ENCODE measurements at regions not wholly inside any gene's neighbourhood (a gene's known extent, or its start where the extent isn't known, plus 50 kb on each side); places are given as distances from the start of the nearest gene placed in this dataset.

DNA sequence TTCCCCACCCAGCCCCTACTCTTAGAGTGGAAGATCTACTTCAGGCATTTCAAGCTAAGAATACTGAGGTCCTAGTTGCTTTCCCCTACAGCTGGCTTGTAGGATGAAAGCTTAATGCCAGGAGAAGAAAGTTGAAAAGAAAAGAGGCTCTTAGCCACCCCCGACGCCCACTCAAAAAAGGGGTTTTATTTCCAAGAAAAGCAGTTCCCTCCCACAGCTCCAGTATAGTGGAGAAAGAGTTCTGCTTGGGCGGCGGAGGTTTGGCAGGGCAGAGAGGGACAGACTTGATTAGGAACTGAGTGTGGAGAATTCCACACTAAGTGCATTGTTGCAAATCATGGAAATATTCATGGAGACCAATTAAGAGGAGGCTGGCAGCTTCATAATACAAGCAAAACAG is 470.9 kb downstream of the ETS1 start:
- Mint-ChIP-seq H3K4me3 (ENCODE audit: unreplicated experiment) (no peak overlapping the region), H3K36me3 (ENCODE audit: low read depth) (peaks cover 6% of the 10 kb centered on the region), H3K27ac (ENCODE audit: unreplicated experiment) (no peak overlapping the region), H3K4me1 (ENCODE audit: low read depth) (peaks cover 12% of the 10 kb centered on the region), H3K27me3 (ENCODE audit: low read depth) (no peaks in the 10 kb centered on the region), H3K9me3 (ENCODE audit: low read depth) (peaks cover 12% of the 10 kb centered on the region)
- no peak for DNase-seq (ENCODE audit: low spot score)
- TF ChIP-seq, protein P1, sequence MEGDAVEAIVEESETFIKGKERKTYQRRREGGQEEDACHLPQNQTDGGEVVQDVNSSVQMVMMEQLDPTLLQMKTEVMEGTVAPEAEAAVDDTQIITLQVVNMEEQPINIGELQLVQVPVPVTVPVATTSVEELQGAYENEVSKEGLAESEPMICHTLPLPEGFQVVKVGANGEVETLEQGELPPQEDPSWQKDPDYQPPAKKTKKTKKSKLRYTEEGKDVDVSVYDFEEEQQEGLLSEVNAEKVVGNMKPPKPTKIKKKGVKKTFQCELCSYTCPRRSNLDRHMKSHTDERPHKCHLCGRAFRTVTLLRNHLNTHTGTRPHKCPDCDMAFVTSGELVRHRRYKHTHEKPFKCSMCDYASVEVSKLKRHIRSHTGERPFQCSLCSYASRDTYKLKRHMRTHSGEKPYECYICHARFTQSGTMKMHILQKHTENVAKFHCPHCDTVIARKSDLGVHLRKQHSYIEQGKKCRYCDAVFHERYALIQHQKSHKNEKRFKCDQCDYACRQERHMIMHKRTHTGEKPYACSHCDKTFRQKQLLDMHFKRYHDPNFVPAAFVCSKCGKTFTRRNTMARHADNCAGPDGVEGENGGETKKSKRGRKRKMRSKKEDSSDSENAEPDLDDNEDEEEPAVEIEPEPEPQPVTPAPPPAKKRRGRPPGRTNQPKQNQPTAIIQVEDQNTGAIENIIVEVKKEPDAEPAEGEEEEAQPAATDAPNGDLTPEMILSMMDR (IDR thresholded peaks at IDR 0.05), result no peak

DNA sequence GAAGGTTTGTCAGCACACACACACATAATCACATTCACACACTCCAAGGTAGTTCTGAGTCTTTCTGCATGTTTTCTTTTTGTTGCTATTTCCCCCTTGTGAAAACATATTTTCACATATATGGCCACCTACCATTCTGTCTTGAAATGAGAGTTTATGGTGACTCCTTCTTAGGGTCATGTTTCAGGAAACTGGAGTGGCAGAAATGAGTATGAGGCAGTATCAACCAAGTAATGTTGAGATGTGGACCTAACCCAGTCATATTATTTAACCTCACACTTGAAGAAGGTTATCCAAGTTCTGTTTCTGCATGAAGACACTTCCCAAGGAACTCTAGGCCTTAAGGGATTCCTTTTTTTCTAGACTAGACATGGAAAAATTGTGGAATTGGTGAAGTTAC is 481.4 kb downstream of the ETS1 start:
- Mint-ChIP-seq H3K4me1 (ENCODE audit: low read depth) (no peaks in the 10 kb centered on the region), H3K9me3 (ENCODE audit: low read depth) (peaks cover 17% of the 10 kb centered on the region), H3K27ac (ENCODE audit: unreplicated experiment) (no peak overlapping the region), H3K4me3 (ENCODE audit: unreplicated experiment) (no peak overlapping the region), H3K36me3 (ENCODE audit: low read depth) (peaks cover 9% of the 10 kb centered on the region), H3K27me3 (ENCODE audit: low read depth) (no peaks in the 10 kb centered on the region)
- TF ChIP-seq, protein P1 (IDR thresholded peaks at IDR 0.05), result no peak
- no peak for DNase-seq (ENCODE audit: low spot score)

DNA sequence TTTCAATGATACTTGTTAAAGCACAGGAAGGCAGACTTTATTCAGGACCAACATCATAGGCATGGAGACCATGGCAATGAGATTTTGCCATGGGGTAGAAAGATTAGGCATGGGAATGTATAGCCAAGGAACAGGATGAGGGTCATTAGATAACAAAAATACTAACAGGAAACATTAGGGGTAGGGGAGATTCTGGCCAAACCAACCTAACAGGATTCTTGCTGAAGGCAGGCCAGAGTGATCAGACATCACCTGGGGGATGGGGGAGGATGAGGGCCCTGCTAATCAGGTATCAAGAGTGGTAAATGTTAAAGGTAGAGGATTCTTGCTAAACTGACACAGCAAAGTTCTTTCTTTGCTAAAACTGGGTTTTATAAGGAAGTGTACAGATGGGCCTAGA is 481.8 kb downstream of the ETS1 start:
- TF ChIP-seq, protein P1 (IDR thresholded peaks at IDR 0.05), result no peak
- peaks cover 9% of the 10 kb centered on the region for H3K36me3 Mint-ChIP-seq (ENCODE audit: low read depth)
- DNase-seq (ENCODE audit: low spot score), result no peak
- no peaks in the 10 kb centered on the region for H3K4me1 Mint-ChIP-seq (ENCODE audit: low read depth)
- H3K27ac Mint-ChIP-seq (ENCODE audit: unreplicated experiment), result no peak overlapping the region
- H3K4me3 Mint-ChIP-seq (ENCODE audit: unreplicated experiment), result no peak overlapping the region
- no peaks in the 10 kb centered on the region for H3K27me3 Mint-ChIP-seq (ENCODE audit: low read depth)
- peaks cover 17% of the 10 kb centered on the region for H3K9me3 Mint-ChIP-seq (ENCODE audit: low read depth)

DNA sequence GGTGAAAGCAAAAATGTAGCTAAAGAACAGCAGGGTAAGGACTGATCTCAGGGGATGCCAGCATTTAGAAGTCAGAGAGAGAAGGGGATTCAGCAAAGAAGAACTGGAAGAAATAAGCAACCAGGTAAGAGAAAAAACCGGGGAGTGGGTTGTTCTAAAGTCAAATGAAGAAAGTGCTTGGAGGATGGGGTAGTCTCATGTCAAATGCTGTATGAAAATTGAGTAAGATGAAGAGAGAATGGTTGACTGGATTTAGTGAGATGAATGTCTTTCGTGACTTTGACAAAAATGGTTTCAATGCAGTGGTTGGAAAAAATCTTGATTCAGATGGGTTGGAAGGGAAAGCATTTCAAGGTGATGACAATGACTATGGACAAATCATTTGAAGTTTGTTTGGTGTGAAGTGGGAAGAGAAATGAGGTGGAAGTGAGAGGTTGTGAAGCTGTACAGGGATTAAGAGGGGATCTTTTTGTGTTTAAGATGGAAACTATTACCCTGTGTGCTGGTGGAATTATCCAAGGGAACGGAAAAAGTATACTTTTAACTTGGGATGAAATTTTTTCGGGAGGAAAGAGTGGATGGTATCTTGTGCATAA is 484.0 kb downstream of the ETS1 start:
- Mint-ChIP-seq H3K4me1 (ENCODE audit: low read depth) (no peaks in the 10 kb centered on the region), H3K36me3 (ENCODE audit: low read depth) (peaks cover 3% of the 10 kb centered on the region), H3K27ac (ENCODE audit: unreplicated experiment) (no peak overlapping the region), H3K27me3 (ENCODE audit: low read depth) (no peaks in the 10 kb centered on the region), H3K4me3 (ENCODE audit: unreplicated experiment) (no peak overlapping the region), H3K9me3 (ENCODE audit: low read depth) (peaks cover 11% of the 10 kb centered on the region)
- DNase-seq (ENCODE audit: low spot score), result no peak
- TF ChIP-seq, protein P1 (IDR thresholded peaks at IDR 0.05), result no peak

DNA sequence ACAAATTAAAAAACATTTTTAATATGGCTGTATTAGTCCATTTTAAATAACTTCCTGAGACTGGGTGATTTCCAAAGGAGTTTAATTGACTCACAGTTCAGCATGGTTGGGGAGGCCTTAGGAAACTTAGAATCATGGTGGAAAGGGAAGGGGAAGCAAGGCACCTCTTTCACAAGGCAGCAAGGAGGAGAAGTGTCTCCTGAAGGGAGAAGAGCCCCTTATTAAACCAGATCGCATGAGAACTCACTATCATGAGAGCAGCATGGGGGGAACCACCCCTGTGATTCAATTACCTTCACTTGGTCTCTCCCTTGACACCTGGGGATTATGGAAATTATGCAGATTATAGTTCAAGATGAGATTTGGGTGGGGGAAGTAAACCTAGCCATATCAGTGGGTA is 488.6 kb downstream of the ETS1 start:
- Mint-ChIP-seq H3K9me3 (ENCODE audit: low read depth) (peaks cover 11% of the 10 kb centered on the region), H3K27ac (ENCODE audit: unreplicated experiment) (no peak overlapping the region), H3K4me3 (ENCODE audit: unreplicated experiment) (no peak overlapping the region), H3K36me3 (ENCODE audit: low read depth) (peaks cover 2% of the 10 kb centered on the region), H3K4me1 (ENCODE audit: low read depth) (peaks cover 8% of the 10 kb centered on the region), H3K27me3 (ENCODE audit: low read depth) (no peaks in the 10 kb centered on the region)
- no peak for DNase-seq (ENCODE audit: low spot score)
- TF ChIP-seq, protein P1 (IDR thresholded peaks at IDR 0.05), result no peak
